IPS-18a (cell line): ENCODE measurements at regions not wholly inside any gene's neighbourhood (a gene's known extent, or its start where the extent isn't known, plus 50 kb on each side); places are given as distances from the start of the nearest gene placed in this dataset.

Experiments used
- H3K27ac ChIP-seq: one replicate; pipeline ENCODE4 v1.5.1; 2013; ENCODE audit warnings: low read length
- H3K27me3 ChIP-seq: one replicate; pipeline ENCODE4 v1.6.1; 2013; ENCODE audit warnings: mild to moderate bottlenecking, low read length; ENCODE audit not compliant: control insufficient read depth, insufficient read depth
- H3K36me3 ChIP-seq: one replicate; pipeline ENCODE4 v1.6.1; 2013; ENCODE audit warnings: low read depth, low read length; ENCODE audit not compliant: control insufficient read depth
- H3K4me1 ChIP-seq: one replicate; pipeline ENCODE4 v1.6.1; 2013; ENCODE audit warnings: low read depth, low read length; ENCODE audit not compliant: control insufficient read depth
- H3K4me3 ChIP-seq: one replicate; pipeline ENCODE4 v1.5.1; 2013; ENCODE audit warnings: low read length
- H3K9ac ChIP-seq: one replicate; pipeline ENCODE4 v1.6.1; 2013; ENCODE audit warnings: mild to moderate bottlenecking, low read length, moderate library complexity
- H3K9me3 ChIP-seq: one replicate; pipeline ENCODE4 v1.6.1; 2013; ENCODE audit warnings: low read depth, low read length; ENCODE audit not compliant: control insufficient read depth

GRCh38 chr6:126608681-126609080 lies 268.8 kb downstream of the CENPW start:
- Histone ChIP-seq H3K27me3 (no peaks in the 10 kb centered on the region), H3K4me3 (no peak overlapping the region), H3K9me3 (peaks cover 2% of the 10 kb centered on the region), H3K4me1 (no peaks in the 10 kb centered on the region), H3K27ac (no peak overlapping the region), H3K9ac (no peak overlapping the region), H3K36me3 (no peaks in the 10 kb centered on the region)

- Histone ChIP-seq H3K27ac (no peak overlapping the region), H3K27me3 (no peaks in the 10 kb centered on the region), H3K9ac (no peak overlapping the region), H3K4me3 (no peak overlapping the region), H3K4me1 (peaks cover 5% of the 10 kb centered on the region), H3K36me3 (no peaks in the 10 kb centered on the region), H3K9me3 (peaks cover 3% of the 10 kb centered on the region)
These were observed 275.0 kb downstream of the CENPW start for GRCh38 chr6:126614642-126615504.

GRCh38 chr6:126616866-126617265 lies 277.0 kb downstream of the CENPW start:
- Histone ChIP-seq H3K27me3 (no peaks in the 10 kb centered on the region), H3K36me3 (no peaks in the 10 kb centered on the region), H3K4me3 (no peak overlapping the region), H3K9ac (no peak overlapping the region), H3K27ac (no peak overlapping the region), H3K4me1 (peaks cover 5% of the 10 kb centered on the region), H3K9me3 (peaks cover 3% of the 10 kb centered on the region)

- Histone ChIP-seq H3K27me3 (no peaks in the 10 kb centered on the region), H3K4me1 (peaks cover 5% of the 10 kb centered on the region), H3K9ac (no peak overlapping the region), H3K36me3 (no peaks in the 10 kb centered on the region), H3K9me3 (peaks cover under 1% of the 10 kb centered on the region), H3K4me3 (no peak overlapping the region), H3K27ac (no peak overlapping the region)
These were observed 278.9 kb downstream of the CENPW start for GRCh38 chr6:126618639-126619343.

GRCh38 chr6:126620719-126621118 lies 280.8 kb downstream of the CENPW start:
- Histone ChIP-seq H3K9ac (no peak overlapping the region), H3K9me3 (no peaks in the 10 kb centered on the region), H3K27me3 (no peaks in the 10 kb centered on the region), H3K36me3 (no peaks in the 10 kb centered on the region), H3K4me1 (no peaks in the 10 kb centered on the region), H3K4me3 (no peak overlapping the region), H3K27ac (no peak overlapping the region)

GRCh38 chr6:126625019-126625418 lies 285.1 kb downstream of the CENPW start:
- Histone ChIP-seq H3K27me3 (no peaks in the 10 kb centered on the region), H3K27ac (no peak overlapping the region), H3K4me3 (no peak overlapping the region), H3K4me1 (no peaks in the 10 kb centered on the region), H3K9ac (no peak overlapping the region), H3K36me3 (no peaks in the 10 kb centered on the region), H3K9me3 (no peaks in the 10 kb centered on the region)

GRCh38 chr6:126628125-126628524 lies 288.2 kb downstream of the CENPW start:
- no peak overlapping the region for H3K27ac ChIP-seq
- H3K4me1 ChIP-seq: no peaks in the 10 kb centered on the region
- no peak overlapping the region for H3K4me3 ChIP-seq
- H3K9me3 ChIP-seq: no peaks in the 10 kb centered on the region
- no peaks in the 10 kb centered on the region for H3K27me3 ChIP-seq
- no peaks in the 10 kb centered on the region for H3K36me3 ChIP-seq
- H3K9ac ChIP-seq: no peak overlapping the region

GRCh38 chr6:126631363-126631762 lies 291.4 kb downstream of the CENPW start:
- Histone ChIP-seq H3K4me1 (peaks cover 3% of the 10 kb centered on the region), H3K27me3 (no peaks in the 10 kb centered on the region), H3K9ac (no peak overlapping the region), H3K9me3 (no peaks in the 10 kb centered on the region), H3K36me3 (no peaks in the 10 kb centered on the region), H3K27ac (no peak overlapping the region), H3K4me3 (no peak overlapping the region)

- no peak overlapping the region for H3K27ac ChIP-seq
- no peak overlapping the region for H3K9ac ChIP-seq
- no peak overlapping the region for H3K4me3 ChIP-seq
- H3K36me3 ChIP-seq: no peaks in the 10 kb centered on the region
- H3K9me3 ChIP-seq: no peaks in the 10 kb centered on the region
- no peaks in the 10 kb centered on the region for H3K27me3 ChIP-seq
- H3K4me1 ChIP-seq: peaks cover 3% of the 10 kb centered on the region
These were observed 292.4 kb downstream of the CENPW start for GRCh38 chr6:126632271-126632670.

- peaks cover 3% of the 10 kb centered on the region for H3K4me1 ChIP-seq
- no peaks in the 10 kb centered on the region for H3K27me3 ChIP-seq
- no peaks in the 10 kb centered on the region for H3K36me3 ChIP-seq
- peak overlapping the region; percentile 15 for H3K9ac ChIP-seq
- H3K4me3 ChIP-seq: no peak overlapping the region
- H3K9me3 ChIP-seq: no peaks in the 10 kb centered on the region
- no peak overlapping the region for H3K27ac ChIP-seq
These were observed 293.5 kb downstream of the CENPW start for GRCh38 chr6:126633373-126633772.

- no peaks in the 10 kb centered on the region for H3K36me3 ChIP-seq
- H3K9ac ChIP-seq: no peak overlapping the region
- no peaks in the 10 kb centered on the region for H3K4me1 ChIP-seq
- H3K9me3 ChIP-seq: no peaks in the 10 kb centered on the region
- no peak overlapping the region for H3K27ac ChIP-seq
- H3K4me3 ChIP-seq: no peak overlapping the region
- no peaks in the 10 kb centered on the region for H3K27me3 ChIP-seq
These were observed 300.4 kb downstream of the CENPW start for GRCh38 chr6:126640356-126640755.

- Histone ChIP-seq H3K9me3 (no peaks in the 10 kb centered on the region), H3K9ac (no peak overlapping the region), H3K36me3 (no peaks in the 10 kb centered on the region)
These were observed 301.0 kb downstream of the CENPW start for GRCh38 chr6:126640921-126641320.

More at GRCh38 chr6:126640921-126641320, 301.0 kb downstream of the CENPW start:
- no peaks in the 10 kb centered on the region for H3K4me1 ChIP-seq
- H3K27ac ChIP-seq: no peak overlapping the region
- no peak overlapping the region for H3K4me3 ChIP-seq
- no peaks in the 10 kb centered on the region for H3K27me3 ChIP-seq
